CD4-positive, alpha-beta T cell treated with Interleukin-4 for 1 hour (primary cell): ENCODE measurements at regions not wholly inside any gene's neighbourhood (a gene's known extent, or its start where the extent isn't known, plus 50 kb on each side); places are given as distances from the start of the nearest gene placed in this dataset.
A peak's percentile ranks its signal among the peaks of the same experiment; 100 is the strongest.

Source experiments
- DNase-seq, 2 donors: peaks; one replicate each; pipeline ENCODE4 v3.0.0-alpha.2; 2020 to 2022

- no peak for DNase-seq
These were observed 236.3 kb downstream of the NFKBIZ start for GRCh38 chr3:102085431-102086176.

- no peak for DNase-seq
These were observed 237.9 kb downstream of the NFKBIZ start for GRCh38 chr3:102087236-102087635.

GRCh38 chr3:102089239-102089638, 239.9 kb downstream of the NFKBIZ start:
- DNase-seq: no peak

GRCh38 chr3:102089904-102090720, 240.8 kb downstream of the NFKBIZ start:
- no peak for DNase-seq

GRCh38 chr3:102090721-102091045, 241.4 kb downstream of the NFKBIZ start:
- no peak for DNase-seq

- DNase-seq: no peak
These were observed 242.0 kb downstream of the NFKBIZ start for GRCh38 chr3:102091358-102091757.

GRCh38 chr3:102092617-102093466, 243.5 kb downstream of the NFKBIZ start:
- DNase-seq: no peak

- DNase-seq: no peak
These were observed 245.2 kb downstream of the NFKBIZ start for GRCh38 chr3:102094506-102094905.

GRCh38 chr3:102095383-102095782, 246.1 kb downstream of the NFKBIZ start:
- no peak for DNase-seq

- DNase-seq: no peak
These were observed 246.8 kb downstream of the NFKBIZ start for GRCh38 chr3:102096066-102096465.

- DNase-seq: no peak
These were observed 249.0 kb downstream of the NFKBIZ start for GRCh38 chr3:102098130-102098885.

GRCh38 chr3:102099913-102100312, 250.6 kb downstream of the NFKBIZ start:
- no peak for DNase-seq

GRCh38 chr3:102102394-102102793, 253.1 kb downstream of the NFKBIZ start:
- no peak for DNase-seq

GRCh38 chr3:102104033-102104432, 254.7 kb downstream of the NFKBIZ start:
- no peak for DNase-seq

- no peak for DNase-seq
These were observed 255.9 kb downstream of the NFKBIZ start for GRCh38 chr3:102105193-102105592.

- DNase-seq: peak in 1 of 2 donors; percentile 27
These were observed 257.2 kb downstream of the NFKBIZ start for GRCh38 chr3:102106416-102107097.

- DNase-seq: no peak
These were observed 263.5 kb downstream of the NFKBIZ start for GRCh38 chr3:102112704-102113230.

- no peak for DNase-seq
These were observed 264.2 kb downstream of the NFKBIZ start for GRCh38 chr3:102113421-102114041.

GRCh38 chr3:102114264-102114979, 265.1 kb downstream of the NFKBIZ start:
- DNase-seq: peak; percentile 70 to 75

GRCh38 chr3:102122527-102122926, 273.2 kb downstream of the NFKBIZ start:
- no peak for DNase-seq
